GM12874 (cell line): ENCODE measurements at regions not wholly inside any gene's neighbourhood (a gene's known extent, or its start where the extent isn't known, plus 50 kb on each side); places are given as distances from the start of the nearest gene placed in this dataset.

Experiments
- TF ChIP-seq, protein P1 (sequence below): IDR thresholded peaks from 2 replicates; pipeline ENCODE4 v1.5.1; 2011; ENCODE audit warnings: low read depth, mild to moderate bottlenecking, control low read depth, low read length, moderate library complexity; ENCODE audit not compliant: insufficient read depth

DNA sequence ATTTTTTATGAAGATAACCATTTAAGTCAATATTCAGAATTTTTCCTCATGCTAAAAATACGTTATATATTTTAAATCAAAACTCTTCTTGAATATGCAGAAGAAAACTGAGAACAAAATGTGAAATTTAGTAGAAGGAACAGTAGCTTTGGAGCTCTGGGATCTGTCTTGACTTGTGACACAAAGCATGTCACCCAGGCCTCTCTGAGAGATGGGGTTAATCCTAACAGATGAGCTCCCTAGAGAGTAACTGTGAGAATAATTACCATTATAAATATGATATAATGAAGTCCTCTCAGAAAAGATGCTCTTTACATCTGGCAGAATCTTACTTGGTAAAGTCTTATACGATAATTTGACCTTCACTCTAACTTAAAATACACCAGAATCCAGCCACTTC, 272.0 kb downstream of the PTPRC start:
- TF ChIP-seq, protein P1, sequence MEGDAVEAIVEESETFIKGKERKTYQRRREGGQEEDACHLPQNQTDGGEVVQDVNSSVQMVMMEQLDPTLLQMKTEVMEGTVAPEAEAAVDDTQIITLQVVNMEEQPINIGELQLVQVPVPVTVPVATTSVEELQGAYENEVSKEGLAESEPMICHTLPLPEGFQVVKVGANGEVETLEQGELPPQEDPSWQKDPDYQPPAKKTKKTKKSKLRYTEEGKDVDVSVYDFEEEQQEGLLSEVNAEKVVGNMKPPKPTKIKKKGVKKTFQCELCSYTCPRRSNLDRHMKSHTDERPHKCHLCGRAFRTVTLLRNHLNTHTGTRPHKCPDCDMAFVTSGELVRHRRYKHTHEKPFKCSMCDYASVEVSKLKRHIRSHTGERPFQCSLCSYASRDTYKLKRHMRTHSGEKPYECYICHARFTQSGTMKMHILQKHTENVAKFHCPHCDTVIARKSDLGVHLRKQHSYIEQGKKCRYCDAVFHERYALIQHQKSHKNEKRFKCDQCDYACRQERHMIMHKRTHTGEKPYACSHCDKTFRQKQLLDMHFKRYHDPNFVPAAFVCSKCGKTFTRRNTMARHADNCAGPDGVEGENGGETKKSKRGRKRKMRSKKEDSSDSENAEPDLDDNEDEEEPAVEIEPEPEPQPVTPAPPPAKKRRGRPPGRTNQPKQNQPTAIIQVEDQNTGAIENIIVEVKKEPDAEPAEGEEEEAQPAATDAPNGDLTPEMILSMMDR, result no peak

DNA sequence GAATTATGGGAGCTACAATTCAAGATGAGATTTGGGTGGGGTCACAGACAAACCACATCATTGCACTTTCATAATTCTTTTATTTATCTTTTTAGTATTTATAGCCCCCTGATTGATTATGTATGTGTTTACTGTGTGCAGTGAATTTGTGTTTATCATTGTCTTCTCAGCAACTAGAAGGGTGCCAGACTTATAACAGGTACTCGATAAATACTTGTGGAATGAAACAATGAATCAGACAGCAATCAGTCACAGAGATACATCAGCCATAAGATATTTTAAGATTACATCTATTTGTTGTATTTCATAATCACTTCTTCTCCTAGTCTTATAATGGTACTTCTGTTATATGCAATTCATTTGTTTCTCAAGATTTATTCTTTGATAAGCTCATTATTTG, 273.2 kb downstream of the PTPRC start:
- TF ChIP-seq, protein P1, result no peak

DNA sequence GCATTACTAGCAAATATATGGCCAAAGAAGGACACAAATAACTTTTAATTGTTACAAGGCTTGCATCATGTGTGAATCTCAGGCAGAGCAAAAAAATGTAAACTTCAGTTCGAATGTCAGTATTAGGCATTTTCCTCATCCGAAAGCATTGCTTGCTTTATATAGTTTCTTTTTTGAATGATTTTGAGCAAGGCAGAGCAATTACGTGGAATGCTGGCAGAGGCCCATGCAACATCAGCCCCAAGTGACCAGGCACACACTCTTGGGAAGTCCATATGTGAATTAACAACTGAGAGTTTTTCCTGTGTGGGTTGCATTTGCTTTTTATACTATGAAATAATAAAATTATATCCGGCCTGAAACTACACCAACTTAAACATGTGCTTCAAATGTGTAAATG, 274.8 kb downstream of the PTPRC start:
- TF ChIP-seq, protein P1, result no peak

DNA sequence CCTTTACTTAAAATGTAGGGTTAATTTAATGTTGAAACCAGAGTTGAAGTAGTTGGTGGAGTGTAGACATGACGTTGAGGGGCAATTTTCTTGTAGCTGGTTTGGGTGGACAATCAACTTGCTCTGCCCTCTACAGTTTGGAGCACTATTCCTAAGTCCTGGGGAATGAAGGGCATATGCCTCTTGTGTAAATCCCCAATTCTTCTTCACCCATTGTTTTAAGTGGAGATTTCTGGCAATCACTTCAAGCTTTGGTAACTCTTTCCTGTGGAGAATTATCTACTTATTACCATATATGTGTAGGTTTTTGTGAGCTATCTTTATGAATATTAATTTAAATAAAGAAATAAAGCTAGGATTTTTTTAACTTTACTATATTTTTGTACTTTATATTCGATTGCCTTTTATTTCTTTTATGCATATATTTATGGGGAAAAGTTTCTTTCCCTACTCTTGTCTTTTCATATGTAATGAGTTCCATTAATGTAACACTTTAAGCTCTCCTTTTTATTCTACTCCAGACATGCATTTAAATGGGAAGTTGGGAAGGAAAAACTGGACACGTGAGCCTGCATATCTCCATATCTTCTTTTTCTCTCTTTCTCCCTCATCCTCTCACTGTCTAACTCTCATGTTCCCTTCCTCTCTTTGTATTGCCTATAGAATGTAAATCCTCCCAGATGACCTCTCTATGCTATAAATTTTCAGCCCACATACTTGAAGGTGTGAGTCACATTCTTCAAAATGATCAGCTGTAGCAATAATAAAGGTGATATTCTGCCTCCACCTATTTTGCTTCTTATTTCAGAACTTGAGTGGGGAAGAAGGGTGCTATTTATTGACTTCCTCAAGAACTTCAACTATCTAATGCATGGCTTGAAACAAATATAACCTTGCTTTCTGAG, 276.7 kb downstream of the PTPRC start:
- TF ChIP-seq, protein P1, result no peak

GRCh38 chr1:198917226-198917625, 278.4 kb downstream of the PTPRC start:
- TF ChIP-seq, protein P1, result no peak

DNA sequence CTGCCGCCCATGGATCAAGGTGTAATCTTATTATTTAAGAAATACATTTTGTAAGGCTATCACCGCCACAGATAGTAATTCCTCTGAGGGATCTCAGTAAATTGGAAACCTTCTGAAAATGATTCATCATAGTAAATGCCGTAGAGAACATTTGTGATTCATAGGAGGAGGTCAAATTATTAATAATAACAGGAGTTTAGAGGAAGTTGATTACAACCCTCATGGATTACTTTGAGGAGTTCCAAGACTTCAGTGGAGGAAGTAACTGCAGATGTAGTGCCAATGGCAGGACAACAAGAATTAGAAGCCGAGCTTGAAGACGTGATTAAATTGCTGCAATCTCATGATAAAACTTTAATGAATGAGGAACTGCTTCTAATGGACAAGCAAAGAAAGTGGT, 280.1 kb downstream of the PTPRC start:
- TF ChIP-seq, protein P1, result no peak

DNA sequence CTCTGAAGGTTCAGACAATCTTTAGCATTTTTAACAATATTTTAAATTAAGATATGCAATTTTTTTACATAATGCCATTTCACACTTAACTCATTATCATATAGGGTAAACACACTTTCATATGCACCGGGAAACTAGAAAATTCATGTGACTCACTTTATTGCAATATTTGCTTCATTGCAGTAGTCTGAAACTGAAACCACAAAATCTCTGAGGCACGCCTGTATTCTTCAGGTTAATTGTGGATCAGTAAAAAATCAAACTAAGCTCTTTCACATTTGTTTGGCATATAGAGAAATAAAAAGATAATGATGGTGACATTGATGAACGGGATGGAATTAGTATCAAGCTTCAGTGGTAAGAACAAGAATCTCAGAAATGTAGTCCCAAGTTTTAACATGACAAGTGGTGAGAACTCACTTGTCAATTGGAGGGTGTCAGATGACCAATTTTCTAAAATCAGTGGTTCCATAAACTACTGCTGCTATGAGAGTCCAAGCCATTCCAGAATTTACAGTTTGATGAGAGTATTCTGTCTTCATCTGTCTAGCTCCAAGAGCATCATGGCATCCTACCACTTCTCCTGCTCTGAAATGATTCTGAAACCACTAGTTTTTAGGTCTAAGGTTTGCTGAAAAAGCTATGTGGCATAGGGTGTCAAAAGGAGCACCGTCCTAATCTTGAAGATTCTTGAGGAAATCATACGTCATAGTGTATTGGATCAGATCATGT, 281.0 kb downstream of the PTPRC start:
- TF ChIP-seq, protein P1, result no peak
